ENCODE measurements at regions not wholly inside any gene's neighbourhood (a gene's known extent, or its start where the extent isn't known, plus 50 kb on each side); places are given as distances from the start of the nearest gene placed in this dataset.
"Not testable (repeated sequence)": the region's sequence is repeated elsewhere in the genome, so short reads cannot be mapped to it uniquely, and the experiment has no call there.

DNA sequence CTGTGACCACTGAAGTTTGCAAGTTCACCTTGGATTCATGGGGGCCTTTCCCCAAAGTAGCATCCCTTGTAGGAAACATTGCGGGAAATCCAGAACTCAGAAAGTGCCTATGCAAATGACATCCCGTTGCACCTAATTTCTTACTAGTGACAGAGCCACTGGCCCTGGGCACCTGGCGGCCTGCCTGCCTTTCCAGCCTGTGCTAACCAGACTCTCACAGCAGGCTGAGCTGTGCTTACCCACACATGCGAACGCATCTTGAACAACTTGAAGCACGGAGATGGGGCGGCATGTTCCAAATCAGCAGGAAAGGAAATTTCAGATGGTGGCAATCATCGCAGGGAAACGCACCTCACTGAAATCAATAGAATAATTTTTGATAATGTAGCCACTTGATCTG is 405.8 kb downstream of the TMEM182 start:
- DNase-seq (ENCODE audit: low read depth in 2 of 2), result no peak

DNA sequence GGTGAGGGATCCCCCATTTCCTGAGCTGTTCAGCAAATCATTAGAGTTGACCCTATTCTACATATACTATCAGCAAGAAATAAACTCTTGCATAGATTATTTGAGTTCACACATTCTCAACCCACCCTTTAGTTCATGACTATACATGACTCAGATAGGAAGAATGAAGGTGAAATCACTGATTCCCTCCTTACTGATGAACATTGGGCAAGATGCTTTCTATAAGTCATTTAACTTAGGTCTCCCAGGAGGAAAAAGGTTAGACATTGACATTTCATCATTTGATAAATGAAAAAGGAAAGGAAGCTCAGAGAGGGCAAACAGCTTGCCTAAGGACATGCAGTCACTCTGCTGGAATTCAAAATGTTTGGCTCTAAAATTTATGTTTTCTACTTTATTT is 408.0 kb downstream of the TMEM182 start:
- DNase-seq (ENCODE audit: low read depth in 2 of 2), result no peak

GRCh38 chr2:103172821-103173220 is 411.0 kb downstream of the TMEM182 start:
- no peak for DNase-seq (ENCODE audit: low read depth in 2 of 2)

DNA sequence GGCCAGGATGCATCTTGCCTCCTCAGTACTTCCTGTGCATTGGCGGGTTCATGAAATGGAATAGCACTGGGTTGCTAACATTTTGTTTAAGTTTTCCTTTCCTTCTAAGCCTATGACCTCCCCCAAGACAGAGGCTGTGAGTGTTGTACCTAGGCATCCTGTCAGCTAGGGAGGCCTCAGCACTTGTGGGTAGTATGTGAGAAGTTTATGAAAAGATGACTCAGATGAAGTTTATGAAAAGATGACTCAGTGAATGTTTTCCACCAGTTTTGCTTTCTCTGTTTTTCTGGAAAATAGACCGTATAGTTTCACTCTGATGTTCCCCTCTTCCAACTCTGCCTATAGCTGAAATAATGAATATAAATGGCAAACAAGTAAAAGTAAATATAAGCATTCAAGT is 412.9 kb downstream of the TMEM182 start:
- no peak for DNase-seq (ENCODE audit: low read depth in 2 of 2)

- no peak for DNase-seq (ENCODE audit: low read depth in 2 of 2)
These were observed 414.6 kb downstream of the TMEM182 start for GRCh38 chr2:103176294-103176915.

DNA sequence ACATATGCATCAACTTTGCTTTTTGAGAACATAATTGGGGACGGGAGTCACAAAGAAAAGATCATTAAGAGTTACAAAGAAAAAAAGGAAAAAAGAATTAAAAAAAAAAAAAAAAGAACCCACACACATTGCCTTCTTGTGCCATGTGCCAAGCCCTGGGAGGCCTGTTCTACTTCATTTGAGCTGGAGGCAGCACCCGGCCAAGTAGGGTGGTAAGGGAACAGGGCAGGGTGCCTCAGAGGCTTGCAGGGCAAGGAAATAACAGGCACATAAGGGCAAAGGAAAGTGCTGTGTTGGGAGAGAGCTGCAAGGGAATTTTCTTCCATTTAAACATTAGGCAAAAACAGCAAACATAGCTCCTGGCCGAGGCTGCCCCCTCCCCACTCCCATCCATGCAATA is 418.0 kb downstream of the TMEM182 start:
- no peak for DNase-seq (ENCODE audit: low read depth in 2 of 2)

DNA sequence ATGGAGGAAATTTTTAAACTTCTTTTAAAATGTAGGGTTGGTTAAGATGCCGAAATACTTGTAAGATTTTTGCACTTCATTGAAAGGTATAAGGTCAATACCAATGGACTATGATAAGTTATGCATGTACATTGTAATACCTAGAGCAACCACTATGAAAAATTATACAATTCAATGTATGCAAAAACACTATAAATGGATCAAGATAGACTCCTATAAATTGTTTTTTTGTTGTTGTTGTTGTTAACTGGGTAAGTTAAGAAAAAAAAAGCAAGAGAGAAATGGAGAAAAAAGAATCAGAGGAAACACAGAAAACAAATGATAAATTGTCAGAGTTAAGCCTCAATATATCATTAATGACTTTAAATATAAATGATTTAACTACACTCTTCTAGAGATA is 421.2 kb downstream of the TMEM182 start:
- DNase-seq (ENCODE audit: low read depth in 2 of 2), result no peak

DNA sequence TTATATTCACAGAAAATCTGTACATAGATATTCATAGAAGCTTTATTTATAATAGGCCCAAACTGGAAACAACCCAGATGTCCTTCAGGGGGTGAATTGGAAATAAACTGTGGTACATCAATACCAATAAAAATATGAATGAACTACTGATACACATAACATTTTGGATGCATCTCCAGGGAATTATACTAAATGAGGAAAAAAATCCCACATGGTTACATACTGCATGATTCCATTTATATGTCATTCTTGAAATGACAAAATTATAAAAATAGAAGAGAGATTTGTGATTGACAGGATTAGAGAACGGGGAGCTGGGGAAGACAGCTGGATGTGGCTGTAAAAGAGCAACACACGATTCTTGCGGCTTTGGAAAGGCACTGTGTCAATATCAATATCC is 435.0 kb downstream of the TMEM182 start:
- no peak for DNase-seq (ENCODE audit: low read depth in 2 of 2)

- DNase-seq (ENCODE audit: low read depth in 2 of 2), result not testable (repeated sequence)
These were observed 438.9 kb downstream of the TMEM182 start for GRCh38 chr2:103200774-103201173.

DNA sequence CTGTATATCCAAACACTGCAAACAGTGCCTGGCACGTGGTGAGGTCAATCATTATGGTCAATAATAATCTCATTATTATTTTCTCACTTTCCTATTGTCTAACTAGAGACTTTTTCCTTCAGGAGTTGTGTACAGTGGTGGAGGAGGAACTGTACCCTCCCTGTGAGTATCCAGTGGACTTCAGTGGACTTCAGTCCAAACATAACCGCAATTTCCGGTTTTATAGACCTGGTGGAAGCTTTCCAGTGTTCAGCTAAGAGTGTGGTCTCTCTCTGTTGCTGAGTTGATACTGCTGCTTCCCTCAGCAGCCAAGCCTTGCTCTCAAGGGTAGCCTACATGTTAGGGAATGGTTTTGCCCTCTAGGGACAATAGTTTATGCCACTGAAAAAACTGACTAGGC is 447.1 kb downstream of the TMEM182 start:
- no peak for DNase-seq (ENCODE audit: low read depth in 2 of 2)

DNA sequence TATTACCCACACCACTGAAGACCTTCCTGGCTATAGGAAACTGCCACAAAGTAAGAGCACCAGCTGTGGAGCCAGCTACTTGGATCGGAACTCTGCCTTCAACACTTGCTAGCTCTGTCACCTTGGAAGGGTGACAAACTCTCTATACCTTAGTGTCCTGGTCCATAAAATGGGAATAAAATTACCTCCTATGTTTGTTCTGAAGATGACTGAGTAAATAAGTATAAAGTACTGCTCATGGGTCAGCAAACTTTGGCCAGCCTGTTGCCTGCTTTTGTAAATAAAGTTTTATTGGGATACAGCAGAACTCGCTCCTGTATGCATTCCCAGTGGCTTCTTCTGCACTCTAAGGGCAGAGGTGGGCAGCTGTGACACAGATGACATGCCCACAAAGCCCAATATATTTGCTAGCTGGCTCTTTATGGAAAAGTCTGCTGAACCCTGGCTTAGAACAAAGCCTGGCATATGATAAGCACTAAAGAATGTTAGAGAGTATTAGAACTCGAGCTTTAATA is 451.3 kb downstream of the TMEM182 start:
- DNase-seq (ENCODE audit: low read depth in 2 of 2), result no peak

DNA sequence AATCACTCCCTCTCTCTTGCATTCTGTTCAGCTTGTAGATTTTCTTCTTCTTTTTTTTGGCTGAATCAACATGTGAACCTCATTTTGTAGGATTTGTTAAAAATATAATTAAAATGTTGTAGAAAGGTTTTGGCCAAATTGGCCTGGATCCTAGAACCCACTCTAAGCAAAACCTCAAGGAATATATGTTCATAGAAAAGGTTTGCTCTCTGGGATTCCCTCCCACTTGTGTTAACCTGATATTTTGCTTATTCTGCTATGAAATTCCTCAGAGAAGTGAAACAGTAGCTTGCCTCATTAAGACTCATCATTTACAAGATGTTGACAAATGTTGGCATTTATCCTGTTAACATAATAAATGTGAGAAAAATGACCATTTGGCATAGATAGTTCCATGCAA is 456.7 kb downstream of the TMEM182 start:
- DNase-seq (ENCODE audit: low read depth in 2 of 2), result no peak

DNA sequence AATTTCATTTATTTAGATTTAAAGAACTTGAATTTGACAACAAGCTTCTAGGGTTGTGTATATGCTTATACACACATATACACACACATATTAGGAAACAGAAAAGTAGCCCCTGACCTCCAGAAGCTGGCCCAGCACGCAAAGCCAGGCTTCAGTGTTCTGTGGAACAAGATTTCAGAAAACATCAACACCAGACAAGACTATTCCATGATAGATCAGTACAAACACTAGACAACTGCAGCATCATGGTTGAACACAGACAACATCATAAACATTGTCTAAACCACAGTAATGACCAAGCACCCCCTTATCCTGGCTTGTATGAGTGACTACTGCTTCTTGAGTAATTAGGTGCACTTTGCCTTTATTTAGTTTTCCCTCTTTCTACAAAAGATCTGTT is 457.6 kb downstream of the TMEM182 start:
- no peak for DNase-seq (ENCODE audit: low read depth in 2 of 2)

DNA sequence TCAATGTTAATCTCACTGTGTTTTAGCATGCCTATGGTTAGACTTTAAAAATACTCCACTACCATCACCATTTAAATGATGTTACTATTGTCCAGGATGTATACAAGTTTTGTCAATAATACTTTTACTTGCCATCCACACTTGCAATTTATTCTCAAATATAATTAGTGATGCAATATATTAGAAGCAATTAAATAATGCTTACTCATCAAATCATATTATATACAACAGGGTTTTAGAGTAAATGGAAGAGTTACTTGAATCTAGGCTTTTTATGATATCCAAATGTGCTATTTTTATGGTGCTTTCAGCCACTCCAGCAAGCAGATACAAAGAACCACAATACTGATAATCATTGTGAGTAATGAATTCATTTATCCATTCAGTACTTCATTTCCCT is 461.1 kb downstream of the TMEM182 start:
- DNase-seq (ENCODE audit: low read depth in 2 of 2), result no peak

DNA sequence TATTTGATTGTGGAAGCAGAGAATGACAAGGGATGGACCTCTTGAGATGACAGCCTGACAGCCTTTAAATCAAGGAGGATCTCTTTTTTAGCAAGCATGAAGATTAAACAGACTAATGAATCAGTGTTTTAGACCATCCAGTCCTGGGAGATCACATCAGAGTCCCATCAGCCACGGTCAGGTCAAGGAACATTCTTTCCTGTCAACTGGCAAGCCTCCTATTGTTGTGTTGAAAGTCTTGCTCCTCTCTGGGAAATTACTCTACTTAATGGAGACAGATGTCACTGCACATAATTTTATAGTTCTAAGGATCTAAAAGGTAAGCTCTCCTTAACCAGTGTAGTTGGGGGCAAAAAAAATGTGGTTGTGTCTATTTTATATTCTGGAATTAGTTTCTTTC is 469.0 kb downstream of the TMEM182 start:
- DNase-seq (ENCODE audit: low read depth in 2 of 2), result no peak

DNA sequence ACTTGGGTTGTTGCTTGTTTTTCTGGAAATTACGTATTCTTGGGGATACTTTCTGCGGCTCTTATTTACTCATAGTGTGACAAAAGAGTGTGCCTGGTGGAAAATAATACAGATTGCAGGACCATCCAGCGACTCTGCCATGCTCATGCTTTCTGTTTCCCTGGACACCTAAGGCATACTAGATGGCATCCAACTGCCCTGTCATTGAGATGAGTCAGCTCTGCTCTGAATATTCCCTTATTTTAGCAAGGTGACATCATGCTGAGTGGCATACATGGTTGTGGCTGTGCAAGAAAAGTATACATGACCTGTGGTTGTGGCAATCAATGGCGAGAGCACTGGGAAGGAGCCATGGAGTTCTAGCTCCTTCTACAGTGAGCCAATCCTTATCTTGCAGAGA is 471.0 kb downstream of the TMEM182 start:
- no peak for DNase-seq (ENCODE audit: low read depth in 2 of 2)

GRCh38 chr2:103233691-103234090 is 471.9 kb downstream of the TMEM182 start:
- no peak for DNase-seq (ENCODE audit: low read depth in 2 of 2)

- no peak for DNase-seq (ENCODE audit: low read depth in 2 of 2)
These were observed 473.5 kb downstream of the TMEM182 start for GRCh38 chr2:103235283-103235682.

- no peak for DNase-seq (ENCODE audit: low read depth in 2 of 2)
These were observed 487.6 kb downstream of the TMEM182 start for GRCh38 chr2:103249462-103249861.

GRCh38 chr2:103252781-103253180 is 490.9 kb downstream of the TMEM182 start:
- no peak for DNase-seq (ENCODE audit: low read depth in 2 of 2)

DNA sequence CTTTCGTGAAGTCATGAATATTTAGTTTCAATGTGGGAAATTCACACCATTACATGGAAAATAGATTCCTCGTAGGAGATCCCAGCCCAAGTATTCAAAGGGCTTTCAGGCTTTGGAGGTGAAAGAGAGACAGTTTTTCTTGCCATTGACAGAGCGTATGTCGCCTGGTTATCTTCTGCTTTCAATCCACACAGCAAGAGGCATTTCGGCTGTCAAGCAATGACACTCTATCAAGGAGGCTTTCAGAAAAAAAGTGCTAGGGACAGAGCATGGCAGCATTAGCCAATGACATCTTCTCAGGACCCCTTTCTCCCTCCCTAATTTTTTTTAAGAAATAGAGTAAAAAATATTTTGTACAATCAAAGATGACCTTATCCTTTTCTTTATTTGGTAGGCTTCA is 492.8 kb downstream of the TMEM182 start:
- DNase-seq (ENCODE audit: low read depth in 2 of 2), result no peak

DNA sequence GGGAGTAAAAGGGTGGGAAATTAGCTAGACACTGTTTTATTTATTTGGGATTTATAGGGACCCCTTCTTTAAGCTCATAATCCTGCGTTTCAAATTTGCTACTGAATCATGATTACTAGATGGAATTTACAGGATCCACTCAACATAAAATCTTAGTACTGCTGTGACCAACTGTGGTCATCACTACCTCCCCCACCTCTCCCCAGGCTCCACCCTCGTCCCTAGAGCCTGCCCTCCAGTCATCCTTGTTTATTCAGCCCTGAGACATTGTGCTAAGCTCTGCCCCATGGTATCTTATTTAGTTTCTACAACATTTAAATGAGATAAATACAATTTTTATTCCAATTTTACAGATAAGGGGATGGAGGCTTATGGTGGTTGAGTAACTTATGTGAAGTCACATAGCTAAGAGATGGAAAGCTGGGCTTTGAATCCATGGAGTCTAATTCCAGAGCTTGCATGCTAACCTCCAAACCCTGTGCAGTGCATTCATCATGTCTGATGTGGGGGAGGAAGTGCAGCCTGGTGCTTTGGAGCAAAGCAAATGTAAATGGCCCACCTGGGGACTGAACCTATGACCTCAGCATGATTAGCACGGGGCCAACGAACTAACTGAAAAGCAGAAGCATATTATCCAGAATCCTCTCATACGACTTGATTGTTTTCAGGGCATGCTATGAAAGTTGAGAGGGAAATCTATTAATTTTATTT is 502.4 kb downstream of the TMEM182 start:
- no peak for DNase-seq (ENCODE audit: low read depth in 2 of 2)

GRCh38 chr2:103265521-103265920 is 503.7 kb downstream of the TMEM182 start:
- DNase-seq (ENCODE audit: low read depth in 2 of 2), result no peak
